ENCODE measurements at regions not wholly inside any gene's neighbourhood (a gene's known extent, or its start where the extent isn't known, plus 50 kb on each side); places are given as distances from the start of the nearest gene placed in this dataset.

DNA sequence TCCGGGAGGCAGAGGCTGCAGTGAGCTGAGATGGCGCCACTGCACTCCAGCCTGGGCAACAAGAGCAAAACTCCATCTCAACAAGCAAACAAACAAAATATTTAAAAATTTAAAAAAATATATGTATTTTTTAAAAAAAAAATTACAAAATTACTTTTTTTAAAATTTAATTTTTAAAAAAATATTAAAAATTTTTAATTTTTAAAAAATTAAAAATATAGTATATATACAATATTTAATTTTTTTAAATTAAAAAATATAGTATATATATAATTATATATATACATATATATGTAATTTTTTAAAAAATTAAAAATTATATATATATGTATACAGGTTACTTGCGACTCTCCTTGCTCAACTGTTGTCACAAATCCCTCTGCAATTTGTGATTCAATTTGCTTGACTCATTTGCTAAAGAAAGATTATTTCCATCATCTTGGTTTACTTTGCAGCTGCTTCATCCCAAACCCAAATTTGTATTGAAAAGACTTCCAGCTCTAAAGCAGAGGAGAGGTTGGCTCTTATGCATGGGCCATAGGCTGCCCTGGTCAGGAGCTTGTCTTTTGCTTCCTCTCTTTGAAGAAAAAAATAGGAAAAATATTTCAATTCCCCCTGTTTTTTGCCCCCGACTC lies 247.4 kb upstream of the IRX3 start:
- intact Hi-C loops (cut with DNase I; ENCODE audit: low total_unique reads) = no loop called here
- Histone ChIP-seq H3K27ac (no peak overlapping the region), H3K27me3 (peaks cover 0 to 5% of the 10 kb centered on the region in 2 donors)

DNA sequence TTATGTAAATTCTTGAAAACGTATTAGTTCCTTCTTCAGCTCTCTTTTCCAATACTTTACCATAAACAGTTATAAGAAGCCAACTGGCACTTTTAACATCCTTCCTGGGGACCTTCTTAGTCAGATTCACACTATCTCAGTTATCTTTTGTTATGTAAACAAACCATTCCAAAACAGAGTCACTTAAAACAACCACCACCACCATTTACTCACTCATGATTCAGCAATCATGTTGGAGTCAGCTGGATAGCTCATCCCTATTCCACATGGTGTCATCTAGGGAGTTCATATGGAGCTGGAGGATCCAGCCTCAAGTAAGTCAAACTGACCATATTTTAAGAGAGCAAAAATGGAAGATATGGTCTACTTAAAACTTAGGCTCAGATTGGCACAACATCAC lies 240.3 kb upstream of the IRX3 start:
- intact Hi-C loops (cut with DNase I; ENCODE audit: low total_unique reads) = no loop called here
- TF ChIP-seq, protein P1, sequence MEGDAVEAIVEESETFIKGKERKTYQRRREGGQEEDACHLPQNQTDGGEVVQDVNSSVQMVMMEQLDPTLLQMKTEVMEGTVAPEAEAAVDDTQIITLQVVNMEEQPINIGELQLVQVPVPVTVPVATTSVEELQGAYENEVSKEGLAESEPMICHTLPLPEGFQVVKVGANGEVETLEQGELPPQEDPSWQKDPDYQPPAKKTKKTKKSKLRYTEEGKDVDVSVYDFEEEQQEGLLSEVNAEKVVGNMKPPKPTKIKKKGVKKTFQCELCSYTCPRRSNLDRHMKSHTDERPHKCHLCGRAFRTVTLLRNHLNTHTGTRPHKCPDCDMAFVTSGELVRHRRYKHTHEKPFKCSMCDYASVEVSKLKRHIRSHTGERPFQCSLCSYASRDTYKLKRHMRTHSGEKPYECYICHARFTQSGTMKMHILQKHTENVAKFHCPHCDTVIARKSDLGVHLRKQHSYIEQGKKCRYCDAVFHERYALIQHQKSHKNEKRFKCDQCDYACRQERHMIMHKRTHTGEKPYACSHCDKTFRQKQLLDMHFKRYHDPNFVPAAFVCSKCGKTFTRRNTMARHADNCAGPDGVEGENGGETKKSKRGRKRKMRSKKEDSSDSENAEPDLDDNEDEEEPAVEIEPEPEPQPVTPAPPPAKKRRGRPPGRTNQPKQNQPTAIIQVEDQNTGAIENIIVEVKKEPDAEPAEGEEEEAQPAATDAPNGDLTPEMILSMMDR (IDR thresholded peaks at IDR 0.05) = no peak
- no peak overlapping the region for H3K27ac ChIP-seq

More for the DNA sequence above, 247.4 kb upstream of the IRX3 start:
- Histone ChIP-seq H3K9me3 (peaks cover 0 to 8% (median 0%) of the 10 kb centered on the region in 3 donors), H3K4me3 (no peak overlapping the region), H3K4me1 (no peaks in the 10 kb centered on the region), H3K36me3 (no peaks in the 10 kb centered on the region)
- TF ChIP-seq, protein P1 (IDR thresholded peaks at IDR 0.05) = no peak
- DNase-seq = no peak

DNA sequence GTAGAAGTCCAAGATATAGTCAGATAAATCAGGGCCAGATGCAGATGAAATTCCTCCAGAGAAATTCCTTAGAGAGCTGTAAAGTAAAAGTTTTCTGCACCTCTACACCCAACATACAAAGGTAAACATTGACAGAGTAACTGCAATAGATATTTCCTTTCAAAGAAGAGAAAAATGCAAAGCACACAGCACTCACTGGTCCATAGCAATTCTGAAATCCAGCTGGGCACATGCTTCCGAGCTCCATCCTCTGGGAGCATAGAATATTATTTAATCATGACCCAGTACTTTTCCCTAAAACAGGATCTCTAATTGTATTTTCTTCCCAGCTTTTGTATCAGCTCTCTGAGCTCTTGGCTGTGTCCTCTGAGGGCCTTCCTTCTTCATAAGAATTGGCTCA lies 239.5 kb upstream of the IRX3 start:
- Histone ChIP-seq H3K4me1 (no peaks in the 10 kb centered on the region), H3K27me3 (no peaks in the 10 kb centered on the region), H3K27ac (no peak overlapping the region), H3K36me3 (no peaks in the 10 kb centered on the region), H3K9me3 (peaks cover 0 to 14% (median 0%) of the 10 kb centered on the region in 3 donors), H3K4me3 (no peak overlapping the region)
- TF ChIP-seq, protein P1 (IDR thresholded peaks at IDR 0.05) = no peak
- intact Hi-C loops (cut with DNase I; ENCODE audit: low total_unique reads) = no loop called here
- no peak for DNase-seq

More for the DNA sequence above, 240.3 kb upstream of the IRX3 start:
- Histone ChIP-seq H3K4me1 (no peaks in the 10 kb centered on the region), H3K9me3 (peaks cover 0 to 14% (median 0%) of the 10 kb centered on the region in 3 donors), H3K4me3 (no peak overlapping the region), H3K36me3 (no peaks in the 10 kb centered on the region), H3K27me3 (no peaks in the 10 kb centered on the region)
- no peak for DNase-seq

DNA sequence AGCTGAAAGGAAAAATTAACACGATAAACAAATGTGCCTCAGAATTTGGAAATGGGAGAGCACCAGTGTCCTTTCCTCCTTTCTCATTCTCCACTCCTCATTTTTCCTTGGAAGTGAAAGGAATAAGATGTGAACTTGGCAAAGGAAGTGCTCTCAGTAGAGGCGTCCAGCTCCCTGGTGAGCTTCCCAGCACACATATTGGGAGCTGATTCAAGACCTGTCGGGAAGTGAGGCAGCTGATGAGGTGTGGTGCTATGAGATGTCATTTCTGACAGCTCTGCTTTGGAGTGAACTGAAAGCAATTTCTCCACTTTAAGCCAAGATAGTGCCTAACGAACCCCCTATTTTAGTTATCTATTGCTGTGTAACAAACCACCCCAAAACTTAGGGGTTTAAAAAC lies 238.5 kb upstream of the IRX3 start:
- intact Hi-C loops (cut with DNase I; ENCODE audit: low total_unique reads) = no loop called here
- TF ChIP-seq, protein P1 (IDR thresholded peaks at IDR 0.05) = no peak
- H3K4me3 ChIP-seq = no peak overlapping the region
- H3K27ac ChIP-seq = no peak overlapping the region
- H3K27me3 ChIP-seq = no peaks in the 10 kb centered on the region
- no peaks in the 10 kb centered on the region for H3K4me1 ChIP-seq
- DNase-seq = no peak
- peaks cover 0 to 14% (median 0%) of the 10 kb centered on the region in 3 donors for H3K9me3 ChIP-seq
- no peaks in the 10 kb centered on the region for H3K36me3 ChIP-seq

DNA sequence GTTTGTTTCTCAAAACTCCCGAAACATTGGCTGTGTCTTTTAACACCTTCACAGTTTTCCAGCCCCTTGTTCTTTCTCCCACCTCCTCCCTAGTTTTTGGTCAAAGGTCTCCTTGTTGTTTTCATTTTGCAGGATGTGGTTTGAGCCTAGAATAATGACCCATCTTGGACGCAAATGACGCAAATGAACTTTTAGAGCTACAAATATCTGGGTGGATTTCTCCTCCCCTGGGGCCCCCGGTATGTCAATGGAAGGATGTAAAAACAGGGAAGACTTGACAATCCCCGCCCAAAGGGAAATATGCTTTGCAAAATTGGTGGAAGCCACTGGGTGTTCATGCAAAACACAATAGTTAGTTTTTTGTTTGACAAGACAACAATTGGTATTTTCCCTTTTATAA lies 236.0 kb upstream of the IRX3 start:
- Histone ChIP-seq H3K27me3 (no peaks in the 10 kb centered on the region), H3K27ac (no peak overlapping the region), H3K36me3 (no peaks in the 10 kb centered on the region), H3K4me1 (no peaks in the 10 kb centered on the region), H3K4me3 (no peak overlapping the region), H3K9me3 (peaks cover 0 to 14% (median 0%) of the 10 kb centered on the region in 3 donors)
- TF ChIP-seq, protein P1 (IDR thresholded peaks at IDR 0.05) = no peak
- no peak for DNase-seq
- intact Hi-C loops (cut with DNase I; ENCODE audit: low total_unique reads) = no loop called here
